Left lung (tissue), 4 donors: ENCODE measurements at regions not wholly inside any gene's neighbourhood (a gene's known extent, or its start where the extent isn't known, plus 50 kb on each side); places are given as distances from the start of the nearest gene placed in this dataset.

Experiments used
- ATAC-seq: fragments of 200-7000 bp; cut with Tn5 transposase; one replicate; pipeline ENCODE4 v1.9.1; 2020; ENCODE audit warnings: moderate library complexity
- DNase-seq, 4 donors: peaks; one replicate each; pipeline ENCODE4 v3.0.0-alpha.2; 2013 to 2020
- H3K27ac ChIP-seq, 2 donors: fragments of 200-600 bp; sonication (generic) in 1 of 2; one replicate each; pipeline versions ENCODE4 v1.5.0 to v1.8.0; 2020 to 2021
- H3K27me3 ChIP-seq, 2 donors: fragments of 200-600 bp; sonication (generic) in 1 of 2; one replicate each; pipeline versions ENCODE4 v1.5.0 to v1.8.0; 2020 to 2021
- H3K36me3 ChIP-seq, 2 donors: fragments of 200-600 bp; sonication (generic) in 1 of 2; one replicate each; pipeline versions ENCODE4 v1.5.0 to v1.8.0; 2020 to 2021
- H3K4me1 ChIP-seq, 2 donors: fragments of 200-600 bp; one replicate each; pipeline ENCODE4 v1.8.0; 2021
- H3K4me3 ChIP-seq, 2 donors: fragments of 200-600 bp; sonication (generic) in 1 of 2; one replicate each; pipeline versions ENCODE4 v1.5.0 to v1.8.0; 2020 to 2021; ENCODE audit warnings: mild to moderate bottlenecking in 1 of 2
- H3K9me3 ChIP-seq, 2 donors: fragments of 200-600 bp; sonication (generic) in 1 of 2; one replicate each; pipeline versions ENCODE4 v1.5.0 to v1.8.0; 2020 to 2021
- intact Hi-C, 2 donors: fragments of 100-400 bp; cut with DNase I; formaldehyde crosslinking; loops; one replicate each; pipeline versions ENCODE4 v1.11.2 to v1.14.2; 2022
- TF ChIP-seq, protein P1 (sequence below), 2 donors: fragments of 200-600 bp; sonication (generic) in 1 of 2; IDR thresholded peaks; one replicate each; pipeline versions ENCODE4 v1.5.0 to v1.8.0; 2021; ENCODE audit warnings: antibody characterized with exemption in 2 of 2
- donor health status: DM: no; HTN: yes; CAD: no.
- donor health status: DM: no; HTN: no; CAD: no.

- no peak for DNase-seq
- ATAC-seq = no peak
- no peaks in the 10 kb centered on the region for H3K9me3 ChIP-seq
- TF ChIP-seq, protein P1, sequence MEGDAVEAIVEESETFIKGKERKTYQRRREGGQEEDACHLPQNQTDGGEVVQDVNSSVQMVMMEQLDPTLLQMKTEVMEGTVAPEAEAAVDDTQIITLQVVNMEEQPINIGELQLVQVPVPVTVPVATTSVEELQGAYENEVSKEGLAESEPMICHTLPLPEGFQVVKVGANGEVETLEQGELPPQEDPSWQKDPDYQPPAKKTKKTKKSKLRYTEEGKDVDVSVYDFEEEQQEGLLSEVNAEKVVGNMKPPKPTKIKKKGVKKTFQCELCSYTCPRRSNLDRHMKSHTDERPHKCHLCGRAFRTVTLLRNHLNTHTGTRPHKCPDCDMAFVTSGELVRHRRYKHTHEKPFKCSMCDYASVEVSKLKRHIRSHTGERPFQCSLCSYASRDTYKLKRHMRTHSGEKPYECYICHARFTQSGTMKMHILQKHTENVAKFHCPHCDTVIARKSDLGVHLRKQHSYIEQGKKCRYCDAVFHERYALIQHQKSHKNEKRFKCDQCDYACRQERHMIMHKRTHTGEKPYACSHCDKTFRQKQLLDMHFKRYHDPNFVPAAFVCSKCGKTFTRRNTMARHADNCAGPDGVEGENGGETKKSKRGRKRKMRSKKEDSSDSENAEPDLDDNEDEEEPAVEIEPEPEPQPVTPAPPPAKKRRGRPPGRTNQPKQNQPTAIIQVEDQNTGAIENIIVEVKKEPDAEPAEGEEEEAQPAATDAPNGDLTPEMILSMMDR (IDR thresholded peaks at IDR 0.05) = no peak
- no peaks in the 10 kb centered on the region for H3K4me1 ChIP-seq
- no peak overlapping the region for H3K27ac ChIP-seq
- H3K36me3 ChIP-seq = no peaks in the 10 kb centered on the region
- intact Hi-C loops = no loop called here
- no peaks in the 10 kb centered on the region for H3K27me3 ChIP-seq
- H3K4me3 ChIP-seq = no peak overlapping the region
Observed at GRCh38 chr4:65190780-65191179, 479.5 kb downstream of the EPHA5 start.

GRCh38 chr4:65175585-65175984 is 494.7 kb downstream of the EPHA5 start:
- TF ChIP-seq, protein P1 (IDR thresholded peaks at IDR 0.05) = no peak
- no peak for ATAC-seq
- peaks cover 0 to 3% of the 10 kb centered on the region in 2 donors for H3K9me3 ChIP-seq
- H3K4me3 ChIP-seq = no peak overlapping the region
- H3K27me3 ChIP-seq = no peaks in the 10 kb centered on the region
- no peak overlapping the region for H3K27ac ChIP-seq
- no peaks in the 10 kb centered on the region for H3K4me1 ChIP-seq
- intact Hi-C loops = no loop called here
- no peaks in the 10 kb centered on the region for H3K36me3 ChIP-seq
- no peak for DNase-seq

- H3K4me3 ChIP-seq = no peak overlapping the region
- no peak overlapping the region for H3K27ac ChIP-seq
- no peak for DNase-seq
- no peaks in the 10 kb centered on the region for H3K27me3 ChIP-seq
- TF ChIP-seq, protein P1 (IDR thresholded peaks at IDR 0.05) = no peak
- no peak for ATAC-seq
- H3K9me3 ChIP-seq = no peaks in the 10 kb centered on the region
- H3K36me3 ChIP-seq = no peaks in the 10 kb centered on the region
- no peaks in the 10 kb centered on the region for H3K4me1 ChIP-seq
- intact Hi-C loops = no loop called here
Observed at GRCh38 chr4:65170768-65171514, 499.3 kb downstream of the EPHA5 start.

GRCh38 chr4:65167719-65168118 is 502.6 kb downstream of the EPHA5 start:
- no peaks in the 10 kb centered on the region for H3K27me3 ChIP-seq
- no peak overlapping the region for H3K27ac ChIP-seq
- H3K36me3 ChIP-seq = no peaks in the 10 kb centered on the region
- DNase-seq = no peak
- no peaks in the 10 kb centered on the region for H3K9me3 ChIP-seq
- intact Hi-C loops = no loop called here
- H3K4me1 ChIP-seq = no peaks in the 10 kb centered on the region
- ATAC-seq = no peak
- no peak overlapping the region for H3K4me3 ChIP-seq
- TF ChIP-seq, protein P1 (IDR thresholded peaks at IDR 0.05) = no peak

- no peaks in the 10 kb centered on the region for H3K9me3 ChIP-seq
- H3K4me1 ChIP-seq = no peaks in the 10 kb centered on the region
- DNase-seq = no peak
- ATAC-seq = no peak
- H3K27ac ChIP-seq = no peak overlapping the region
- no peaks in the 10 kb centered on the region for H3K36me3 ChIP-seq
- H3K27me3 ChIP-seq = no peaks in the 10 kb centered on the region
- intact Hi-C loops = no loop called here
- H3K4me3 ChIP-seq = no peak overlapping the region
- TF ChIP-seq, protein P1 (IDR thresholded peaks at IDR 0.05) = no peak
Observed at GRCh38 chr4:65152205-65152604, 518.1 kb downstream of the EPHA5 start.
